ENCODE measurements at regions not wholly inside any gene's neighbourhood (a gene's known extent, or its start where the extent isn't known, plus 50 kb on each side); places are given as distances from the start of the nearest gene placed in this dataset.

DNA sequence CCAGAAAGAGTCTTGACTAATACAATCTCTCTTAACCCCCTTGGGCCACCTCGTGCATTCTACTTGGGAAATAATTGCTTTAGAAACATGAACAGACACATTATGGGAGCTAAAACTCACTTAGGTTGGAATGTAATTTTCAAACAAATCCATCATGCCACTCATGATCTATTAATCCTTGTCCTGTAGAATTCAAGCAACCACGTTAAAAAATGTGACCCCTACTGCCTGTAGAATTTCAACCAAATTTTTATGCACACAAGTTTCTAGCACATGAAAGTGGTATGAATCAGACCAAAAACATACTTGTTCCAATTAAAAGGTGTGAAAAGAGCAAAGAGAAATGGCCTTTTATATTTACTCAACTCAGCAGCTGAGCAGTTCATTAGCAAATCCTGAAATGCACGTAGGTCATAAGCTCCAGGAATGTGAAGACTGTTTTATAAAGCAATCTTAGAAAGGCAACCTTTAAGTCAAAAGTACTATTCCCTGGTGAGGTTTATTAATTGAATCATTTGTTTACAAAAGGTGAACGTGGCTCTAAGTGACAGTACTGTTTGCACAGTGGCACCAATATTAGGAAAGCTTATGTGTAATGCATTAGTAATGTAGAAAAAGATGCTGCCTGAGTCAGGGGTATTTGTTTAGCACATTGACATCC is 459.4 kb upstream of the UBE2E3 start:
- no peak for DNase-seq

DNA sequence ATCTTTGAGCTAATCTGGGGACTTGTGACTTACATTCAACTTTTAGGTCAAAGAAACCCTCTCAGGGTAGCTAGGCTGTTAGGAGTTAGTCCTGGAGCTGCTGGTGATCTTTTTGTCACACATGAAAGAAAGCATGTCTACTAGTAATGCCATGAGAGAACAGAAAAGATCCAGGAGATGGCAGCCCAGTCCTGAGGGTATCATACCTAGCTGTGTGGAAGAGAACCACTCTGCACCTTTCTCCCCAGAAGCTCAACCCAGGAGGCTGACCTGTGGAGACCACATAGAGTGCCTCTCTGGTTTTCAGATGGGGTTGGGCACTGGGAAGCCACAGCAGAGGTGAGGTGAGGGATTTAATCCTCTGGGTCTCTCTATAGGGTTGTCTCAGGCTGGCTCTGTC is 460.2 kb upstream of the UBE2E3 start:
- no peak for DNase-seq

DNA sequence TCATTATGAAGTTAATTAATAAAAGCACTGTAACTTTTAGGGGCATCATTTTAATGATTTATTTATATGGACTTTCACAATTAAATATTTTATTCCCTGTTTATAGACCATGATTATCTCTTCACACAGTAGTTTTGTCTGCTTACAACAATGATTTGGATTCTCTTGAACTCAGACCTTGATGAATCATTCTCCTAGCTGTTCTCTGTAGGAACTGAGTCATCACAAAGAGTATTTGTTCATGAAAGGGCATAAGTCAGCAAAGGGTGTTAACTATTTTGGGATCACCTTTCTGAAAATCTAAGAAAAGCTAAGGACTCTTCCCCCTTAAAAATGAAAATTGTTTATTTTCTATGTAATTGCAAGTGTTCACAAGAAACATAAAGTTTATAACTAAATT is 461.1 kb upstream of the UBE2E3 start:
- no peak for DNase-seq

DNA sequence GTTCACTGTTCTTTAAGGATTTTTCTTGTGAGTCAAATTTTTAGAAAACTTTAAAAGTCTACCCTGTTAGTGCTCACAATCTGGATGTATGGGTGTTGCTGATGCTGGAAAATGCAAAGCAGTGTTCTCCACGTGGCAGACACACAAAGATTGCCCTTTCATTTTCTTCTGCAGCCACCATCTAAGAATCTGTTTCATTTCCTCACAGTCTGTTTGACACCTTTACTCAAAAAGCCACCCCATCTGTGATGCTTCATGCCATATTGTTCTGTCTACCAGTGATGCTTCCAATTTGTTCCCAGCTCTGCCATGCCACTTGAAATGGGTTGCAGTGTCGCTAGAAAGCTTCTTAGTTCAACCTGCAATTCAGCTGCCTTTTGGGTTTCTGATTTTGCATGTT is 464.2 kb upstream of the UBE2E3 start:
- DNase-seq = no peak

DNA sequence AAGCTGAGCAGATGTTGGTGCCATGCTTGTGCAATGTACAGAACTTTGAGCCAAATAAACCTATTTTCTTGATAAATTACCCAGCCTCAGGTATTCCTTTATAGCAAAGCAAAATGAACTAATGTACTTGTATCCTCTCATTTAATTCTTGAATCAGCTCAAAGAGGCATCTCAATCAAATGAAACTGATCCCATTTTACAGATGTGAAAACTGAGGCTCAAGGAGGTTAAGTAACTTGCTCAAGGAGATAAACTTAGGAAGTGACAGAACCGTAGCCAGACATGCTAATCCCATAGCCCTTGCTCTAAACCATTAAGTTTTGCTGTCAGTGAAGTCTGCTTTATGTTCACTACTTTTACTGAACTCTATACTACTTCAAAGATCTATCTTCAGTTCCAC is 467.0 kb upstream of the UBE2E3 start:
- DNase-seq = no peak

DNA sequence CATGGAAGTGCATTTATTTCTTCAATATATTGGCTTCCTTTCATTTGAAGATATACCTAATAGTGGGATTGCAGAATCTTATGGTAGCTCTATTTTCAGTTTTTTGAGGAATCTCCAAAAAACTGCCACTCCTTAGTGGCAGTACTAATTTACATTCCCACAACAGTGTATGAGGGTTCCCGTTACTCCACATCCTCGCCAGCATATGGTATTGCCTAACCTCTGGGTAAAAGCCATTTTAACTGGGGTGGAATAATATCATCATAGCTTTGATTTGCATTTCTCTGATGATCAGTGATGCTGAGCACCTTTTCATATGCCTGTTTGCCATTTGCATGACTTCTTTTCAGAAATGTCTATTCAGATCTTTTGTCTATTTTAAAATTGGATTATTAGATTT is 471.9 kb upstream of the UBE2E3 start:
- no peak for DNase-seq

DNA sequence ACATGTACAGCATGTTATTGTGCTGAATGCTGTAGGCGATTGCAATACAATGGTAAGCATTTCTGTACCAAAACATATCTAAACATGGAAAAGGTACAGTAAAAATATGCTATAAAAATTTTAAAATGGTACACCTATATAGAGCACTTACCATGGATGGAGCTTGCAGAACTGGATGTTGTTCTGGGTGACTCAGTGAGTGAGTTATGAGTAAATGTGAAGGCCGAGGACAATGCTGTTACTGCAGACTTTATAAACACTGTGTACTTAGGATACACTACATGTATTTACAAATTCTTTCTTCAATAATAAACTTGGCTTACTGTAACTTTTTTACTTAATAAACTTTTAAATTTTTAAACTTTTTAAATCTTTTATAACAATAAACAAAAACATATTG is 473.4 kb upstream of the UBE2E3 start:
- no peak for DNase-seq

DNA sequence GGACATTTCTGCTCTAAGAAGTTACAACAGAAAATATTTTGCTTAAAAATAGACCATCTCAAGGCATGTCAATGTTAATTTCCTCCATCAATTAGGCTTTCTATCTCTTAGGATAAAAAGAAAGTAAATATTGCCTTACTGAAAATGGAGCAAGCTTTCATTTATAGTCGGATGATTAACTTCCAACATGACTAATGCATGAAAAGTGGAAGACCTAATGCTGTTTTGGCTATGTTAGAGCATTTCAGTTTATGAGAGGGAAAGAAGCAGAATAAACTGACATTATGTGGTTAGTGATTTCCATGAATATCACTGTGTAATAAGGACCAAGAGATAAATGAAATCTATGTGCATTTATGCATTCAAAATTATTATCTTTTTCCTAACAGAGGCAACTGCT is 475.2 kb upstream of the UBE2E3 start:
- no peak for DNase-seq

DNA sequence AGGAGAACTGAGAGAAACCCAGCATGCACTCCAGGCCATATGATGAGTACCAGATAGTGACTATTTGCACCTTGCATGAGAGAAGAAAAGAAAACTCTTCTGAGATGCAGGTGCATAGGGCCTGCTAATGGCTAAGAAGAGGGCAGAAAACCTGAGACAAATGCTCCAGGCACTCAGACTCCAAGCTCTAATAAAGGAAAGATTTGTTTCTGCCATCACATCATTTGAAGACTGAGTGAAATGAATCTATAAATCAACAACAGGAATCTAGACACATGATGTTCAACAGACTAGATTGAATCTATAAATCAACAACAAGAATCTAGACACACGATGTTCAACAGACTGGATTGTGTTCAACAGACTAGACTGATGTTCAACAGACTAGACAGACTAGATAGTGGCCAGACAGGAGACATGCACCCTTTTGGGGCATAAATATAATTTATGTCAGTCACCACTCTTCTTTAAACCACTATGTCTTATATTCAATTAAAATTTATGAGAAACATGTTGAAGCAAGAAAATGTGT is 482.7 kb upstream of the UBE2E3 start:
- DNase-seq = no peak

DNA sequence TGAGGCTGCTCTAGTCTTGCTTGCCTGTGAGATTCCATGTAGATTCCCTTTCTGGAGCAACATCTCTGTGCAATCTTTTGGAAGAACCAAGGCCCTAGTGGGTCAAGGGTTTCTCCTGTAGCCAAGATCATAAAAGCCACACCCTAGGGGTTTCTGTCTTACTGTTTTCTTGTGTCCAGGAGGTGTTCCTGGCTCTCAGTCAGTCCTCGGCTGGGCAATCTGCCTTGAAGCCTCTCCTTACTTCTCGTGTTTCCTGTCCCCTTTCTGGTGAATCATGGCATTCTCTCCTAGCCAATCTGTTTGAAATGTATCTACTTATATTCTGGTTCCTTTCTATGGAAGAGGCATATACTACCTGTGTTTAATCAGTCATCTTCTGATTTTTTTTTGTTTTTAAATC is 484.8 kb upstream of the UBE2E3 start:
- no peak for DNase-seq

DNA sequence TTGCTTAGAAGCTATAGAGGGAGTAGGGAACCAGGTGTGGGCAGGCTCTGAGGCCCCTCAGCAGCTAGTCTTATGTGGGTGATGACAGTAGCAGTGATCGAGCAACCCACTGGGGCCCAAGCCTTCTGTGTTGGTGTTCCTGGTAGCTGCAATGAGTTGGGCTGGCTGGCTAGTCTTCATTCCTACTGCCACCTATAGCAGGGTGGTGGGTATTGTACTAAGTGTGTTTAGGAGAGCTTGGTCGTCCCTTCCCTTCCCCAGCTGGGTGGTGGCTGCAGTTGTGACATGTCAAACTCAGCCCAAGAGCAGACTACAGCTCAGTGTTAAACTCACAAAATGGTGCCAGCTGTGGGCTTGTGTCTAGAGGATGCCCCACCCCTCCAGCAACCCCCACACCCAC is 486.1 kb upstream of the UBE2E3 start:
- no peak for DNase-seq

DNA sequence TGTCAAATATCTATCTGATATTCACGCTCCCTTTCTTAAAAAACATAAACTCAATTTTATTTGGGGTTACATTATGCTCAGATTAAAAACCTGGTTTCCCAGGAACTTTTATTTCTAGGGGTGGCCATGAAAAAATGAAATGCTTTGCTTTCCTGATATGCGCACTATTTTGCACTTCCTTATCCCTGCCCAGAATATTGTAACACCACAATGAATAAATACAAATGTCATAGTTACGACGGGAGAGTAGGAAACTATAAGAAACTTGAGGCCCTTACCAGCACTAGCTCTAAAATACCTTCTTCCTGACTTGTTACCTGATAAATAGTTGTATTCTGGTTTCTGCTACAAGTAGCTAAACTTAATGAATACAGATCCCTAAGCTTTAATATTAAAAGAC is 475.6 kb upstream of the CWC22 start:
- no peak for DNase-seq

DNA sequence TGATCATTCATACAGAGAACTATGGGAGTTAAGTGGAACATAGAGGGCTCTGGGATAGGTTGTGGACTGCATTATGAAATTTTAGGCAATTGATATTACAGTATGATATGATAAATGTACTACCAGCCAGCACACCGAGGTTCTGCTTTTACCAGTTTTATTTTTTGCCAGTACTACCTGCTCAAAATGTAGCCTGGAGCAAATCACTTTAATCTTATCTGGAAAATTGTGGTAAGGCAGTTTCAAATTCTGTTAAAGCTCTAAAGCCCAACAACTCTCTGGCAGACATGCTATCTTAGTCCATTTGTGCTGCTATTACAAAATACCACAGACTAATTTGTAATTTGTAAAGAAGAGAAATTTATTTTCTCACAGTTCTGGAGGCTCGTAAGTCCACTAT is 474.9 kb upstream of the CWC22 start:
- DNase-seq = no peak

DNA sequence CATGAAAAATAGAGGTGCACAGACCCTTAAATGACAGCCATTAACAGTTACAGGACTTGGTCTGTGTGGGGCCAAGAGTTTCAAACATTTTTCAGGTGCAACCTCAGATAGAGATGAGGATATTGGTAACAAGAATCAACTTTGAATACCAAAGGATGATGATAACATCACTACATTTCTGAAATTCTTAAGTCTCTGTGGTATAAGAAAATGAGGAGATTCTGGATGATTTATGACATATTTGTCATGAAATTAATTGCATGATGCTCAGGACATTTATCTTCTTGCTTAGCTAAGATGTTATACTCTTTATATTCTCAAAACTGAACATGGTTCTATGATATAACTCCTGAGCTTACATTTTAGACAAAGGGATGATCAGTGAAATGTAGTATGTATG is 471.8 kb upstream of the CWC22 start:
- DNase-seq = no peak

DNA sequence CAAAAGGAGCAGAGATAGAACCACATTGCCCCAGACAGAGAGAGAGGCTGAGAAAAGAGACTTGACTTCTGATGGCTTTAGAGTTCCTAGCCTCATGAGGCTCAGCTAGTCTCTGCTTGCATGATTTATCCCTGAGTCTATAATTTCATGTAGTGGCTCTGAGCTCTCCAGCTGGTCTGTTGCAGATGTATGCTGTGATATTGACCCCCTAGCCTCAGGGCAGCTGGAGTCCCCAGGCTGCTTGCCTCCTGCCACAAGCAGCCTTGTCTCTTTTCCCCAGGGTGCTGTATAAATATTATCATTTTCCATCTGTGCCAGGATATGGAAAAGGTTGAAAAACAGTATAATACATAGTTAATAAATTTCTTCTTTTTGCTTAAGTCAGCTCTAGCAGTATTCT is 467.6 kb upstream of the CWC22 start:
- DNase-seq = no peak

DNA sequence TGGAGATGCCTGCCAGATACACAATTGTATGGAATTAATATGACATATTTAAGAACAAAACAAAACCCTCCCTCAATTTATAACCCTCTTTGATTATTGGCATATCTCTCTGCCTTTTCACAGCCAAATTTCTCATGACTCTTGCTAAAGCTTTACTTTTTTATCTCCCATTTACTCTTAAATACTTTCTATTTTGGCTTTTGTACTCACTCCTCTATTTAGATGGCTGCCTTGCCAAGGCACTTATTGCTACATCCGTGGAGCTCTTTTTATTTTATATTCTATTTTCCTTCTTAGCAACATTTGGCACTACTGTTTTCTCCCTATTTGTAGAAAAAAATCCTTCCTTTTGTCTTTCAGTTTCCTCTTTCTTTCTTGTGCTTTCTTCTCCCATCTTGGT is 466.4 kb upstream of the CWC22 start:
- no peak for DNase-seq

DNA sequence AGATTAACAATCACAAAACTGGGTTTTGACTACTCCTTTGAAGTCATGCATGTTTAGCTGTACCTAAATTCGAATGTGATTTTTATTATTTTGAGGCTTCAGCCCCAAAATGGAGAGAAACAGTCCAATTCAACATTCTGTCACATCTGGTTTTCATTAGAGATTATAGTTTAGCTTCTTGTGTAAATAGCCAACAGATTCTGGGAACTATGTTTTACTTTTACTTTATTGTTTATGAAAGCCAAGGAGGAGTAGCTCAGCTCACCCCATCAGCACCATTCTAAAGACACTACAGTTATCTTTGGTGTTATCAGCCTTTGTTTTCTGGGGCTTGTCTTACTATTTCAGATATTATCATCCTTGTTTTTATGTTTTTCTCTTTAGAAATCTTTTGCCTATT is 465.0 kb upstream of the CWC22 start:
- no peak for DNase-seq

DNA sequence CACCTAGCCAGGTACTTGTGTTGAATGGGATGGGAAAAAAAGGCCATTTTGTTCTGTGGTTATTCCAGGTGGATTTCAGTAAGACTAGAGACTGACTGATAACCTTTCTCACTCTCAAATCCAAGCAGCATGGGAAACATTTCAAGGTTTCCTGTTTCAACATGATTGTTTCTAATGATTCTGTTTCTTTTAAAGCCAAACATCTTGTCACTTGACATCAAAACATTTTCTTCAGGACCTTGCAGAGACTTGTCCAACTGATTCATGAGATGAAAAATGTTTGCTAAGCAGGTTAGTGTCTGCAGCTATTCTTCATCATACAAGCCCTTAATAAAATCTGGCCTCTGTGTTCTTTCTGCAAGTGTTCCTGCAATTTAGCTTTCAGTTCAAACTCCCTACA is 456.5 kb upstream of the CWC22 start:
- DNase-seq = no peak

DNA sequence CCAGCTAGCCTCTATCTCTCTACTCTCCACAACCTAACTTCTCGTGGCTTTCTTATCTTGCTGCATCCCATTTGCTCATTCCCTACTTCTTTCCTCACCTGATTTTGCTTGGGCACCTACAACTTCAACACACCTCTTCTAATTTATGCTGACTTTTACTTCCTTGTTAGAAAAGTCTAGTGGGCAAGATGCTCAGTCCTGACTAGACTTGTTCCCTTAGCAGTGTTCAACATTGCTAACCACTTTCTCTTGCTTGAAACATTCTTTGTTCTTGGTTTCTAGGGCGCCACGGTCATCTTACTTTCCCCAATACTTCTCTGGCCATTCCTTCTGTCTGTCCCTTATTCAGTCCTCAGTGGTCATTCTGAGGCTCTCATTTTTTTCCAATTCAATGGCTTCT is 454.7 kb upstream of the CWC22 start:
- no peak for DNase-seq

DNA sequence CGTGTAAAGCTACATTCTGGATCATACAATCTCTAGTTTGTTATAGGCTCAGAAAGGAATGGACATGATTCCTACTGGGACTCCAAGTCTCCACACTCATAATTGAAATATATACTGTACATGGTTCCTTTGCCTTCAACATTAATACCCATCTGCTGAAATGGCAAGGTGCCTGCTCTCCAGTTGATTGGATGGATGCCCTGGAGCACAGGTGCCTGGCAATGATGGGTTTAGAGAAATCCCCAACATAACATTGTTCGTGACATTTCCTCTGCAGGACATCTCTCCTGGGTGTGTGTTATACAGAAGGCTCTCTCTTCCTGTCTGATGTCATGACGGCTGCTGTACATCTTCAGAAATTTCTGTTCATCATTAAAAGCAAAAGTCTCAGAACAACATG is 449.7 kb upstream of the CWC22 start:
- DNase-seq = no peak

DNA sequence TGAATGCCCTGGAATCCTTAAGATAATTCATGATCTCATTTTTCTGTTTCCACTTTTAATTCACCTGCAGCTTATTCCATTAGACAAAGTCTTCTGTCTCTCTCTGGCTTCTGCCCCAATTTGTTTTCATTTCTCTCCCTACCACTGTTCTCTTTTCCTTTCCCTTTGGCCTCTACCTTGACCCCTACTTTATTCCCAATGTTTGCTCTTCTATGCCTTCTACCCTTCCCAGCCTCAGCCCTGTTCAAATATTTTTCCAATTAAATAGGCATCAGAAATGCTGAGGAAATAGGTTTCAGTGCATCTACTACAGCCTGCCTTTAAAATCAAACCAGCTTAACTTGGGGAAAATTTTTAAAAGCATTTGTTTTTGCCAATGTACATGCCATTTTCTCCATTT is 443.7 kb upstream of the CWC22 start:
- DNase-seq = no peak

DNA sequence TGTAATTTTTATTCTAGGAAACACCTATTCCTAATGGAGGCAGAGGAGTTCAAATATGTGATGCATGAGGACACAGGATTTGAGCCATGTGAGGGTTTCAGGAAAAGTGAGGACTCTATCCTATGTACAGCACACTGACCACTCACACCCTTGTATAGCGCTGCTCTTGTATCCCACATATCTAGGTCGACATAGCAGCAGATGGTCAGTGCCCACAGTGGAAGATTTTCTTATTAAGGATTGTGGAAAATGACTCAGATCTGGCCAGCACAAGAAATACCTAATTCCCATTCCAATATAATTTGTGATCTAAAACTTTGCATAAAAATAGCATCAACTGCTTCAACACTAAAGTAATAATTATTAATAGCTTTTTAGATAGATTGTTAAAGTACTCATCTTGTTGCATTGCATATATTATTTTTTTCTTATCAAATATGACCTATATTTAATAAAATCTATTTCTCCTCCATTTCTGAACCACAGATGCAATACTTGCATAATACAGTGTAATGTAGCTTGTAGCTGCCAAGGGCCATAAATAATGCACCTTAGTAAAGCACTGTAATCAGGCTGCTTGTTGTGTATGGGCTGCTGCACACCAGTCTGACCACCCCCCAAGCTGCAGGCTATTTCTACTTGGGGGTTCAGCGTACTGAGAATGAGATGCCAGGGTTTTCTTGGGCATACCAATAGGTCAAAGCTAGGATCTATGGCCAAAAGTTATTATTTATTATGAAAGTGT is 442.2 kb upstream of the CWC22 start:
- no peak for DNase-seq

DNA sequence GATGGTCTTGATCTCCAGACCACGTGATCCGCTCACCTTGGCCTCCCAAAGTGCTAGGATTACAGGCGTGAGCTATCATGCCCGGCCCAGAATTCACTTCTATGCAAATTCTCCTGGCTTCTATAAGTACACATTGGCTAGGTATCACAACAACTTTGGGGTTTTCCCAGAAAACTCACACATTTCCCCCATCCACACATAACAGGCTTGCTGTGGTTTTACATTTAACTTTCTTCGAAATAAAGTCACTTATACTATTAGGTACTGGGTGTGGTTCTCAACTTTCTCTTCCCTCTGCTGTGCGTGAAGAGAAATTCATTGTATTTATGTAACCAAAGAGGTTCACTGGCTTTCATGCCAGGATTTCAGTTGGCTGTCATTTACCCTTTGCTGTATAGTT is 439.4 kb upstream of the CWC22 start:
- no peak for DNase-seq

DNA sequence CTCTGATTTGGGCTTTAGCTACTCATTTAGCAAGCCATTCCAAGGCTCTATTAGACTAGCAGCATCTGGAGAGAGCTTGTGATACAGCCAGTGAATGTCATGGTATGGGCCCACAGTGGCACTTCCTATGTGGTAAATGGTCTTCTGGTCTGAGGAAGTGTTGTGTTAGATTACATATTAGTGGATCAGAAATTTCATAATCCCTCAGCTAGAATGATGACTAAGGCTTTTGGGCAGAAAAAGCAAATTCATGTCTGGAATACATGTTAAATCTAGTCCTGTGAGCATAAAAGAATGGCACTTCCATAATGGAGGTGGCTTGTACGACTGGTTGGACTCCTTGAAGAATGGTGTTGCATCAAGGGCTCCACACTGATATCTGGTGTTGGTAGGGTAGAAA is 436.8 kb upstream of the CWC22 start:
- DNase-seq = no peak
